ENCODE measurements at regions not wholly inside any gene's neighbourhood (a gene's known extent, or its start where the extent isn't known, plus 50 kb on each side); places are given as distances from the start of the nearest gene placed in this dataset.
"Not testable (repeated sequence)": the region's sequence is repeated elsewhere in the genome, so short reads cannot be mapped to it uniquely, and the experiment has no call there.

- peak; percentile 43 to 50 for DNase-seq
Measured at GRCh38 chr21:39020751-39021477, 162.3 kb downstream of the PSMG1 start.

- DNase-seq: no peak
Measured at GRCh38 chr21:39018730-39019129, 164.5 kb downstream of the PSMG1 start.

- peak; percentile 76 to 80 for DNase-seq
Measured at GRCh38 chr21:39016740-39017315, 166.4 kb downstream of the PSMG1 start.

- DNase-seq: peak; percentile 11 to 35
Measured at GRCh38 chr21:39014747-39015146, 168.5 kb downstream of the PSMG1 start.

DNA sequence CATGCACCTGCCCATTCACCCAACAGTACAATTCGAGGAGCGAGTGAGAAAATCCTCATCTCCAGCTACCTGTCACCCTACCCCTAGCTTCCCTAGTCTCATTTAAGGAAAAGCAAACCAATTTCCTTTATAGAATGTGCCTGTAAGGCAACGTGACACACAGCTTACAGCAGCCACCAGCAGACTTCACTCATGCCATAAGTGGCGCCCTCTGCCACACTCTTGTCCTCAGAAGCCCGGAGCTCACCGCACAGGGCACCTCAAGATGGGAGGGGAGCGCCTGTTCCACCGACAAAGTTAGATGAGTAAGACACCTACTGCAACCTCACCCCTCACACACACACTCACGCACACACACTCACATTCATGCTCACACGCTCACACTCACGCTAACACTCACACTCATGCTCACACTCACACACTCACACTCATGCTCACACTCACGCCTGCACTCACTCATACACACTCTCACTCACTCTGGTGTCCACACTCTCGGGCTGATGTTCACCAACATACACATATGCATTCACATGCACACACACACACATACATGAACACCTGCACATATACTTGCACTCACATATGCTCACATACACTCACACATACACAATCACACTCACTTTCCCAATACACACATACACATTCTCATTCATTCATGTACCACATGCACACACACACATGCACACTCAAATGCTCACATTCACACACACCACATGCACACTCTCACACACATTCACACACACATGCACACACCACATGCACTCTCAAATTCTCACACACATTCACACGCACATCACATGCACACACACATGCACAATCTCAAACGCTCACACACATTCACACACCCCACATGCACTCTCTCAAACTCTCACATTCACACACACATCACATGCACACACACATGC is 170.7 kb downstream of the PSMG1 start:
- no peak for DNase-seq

DNA sequence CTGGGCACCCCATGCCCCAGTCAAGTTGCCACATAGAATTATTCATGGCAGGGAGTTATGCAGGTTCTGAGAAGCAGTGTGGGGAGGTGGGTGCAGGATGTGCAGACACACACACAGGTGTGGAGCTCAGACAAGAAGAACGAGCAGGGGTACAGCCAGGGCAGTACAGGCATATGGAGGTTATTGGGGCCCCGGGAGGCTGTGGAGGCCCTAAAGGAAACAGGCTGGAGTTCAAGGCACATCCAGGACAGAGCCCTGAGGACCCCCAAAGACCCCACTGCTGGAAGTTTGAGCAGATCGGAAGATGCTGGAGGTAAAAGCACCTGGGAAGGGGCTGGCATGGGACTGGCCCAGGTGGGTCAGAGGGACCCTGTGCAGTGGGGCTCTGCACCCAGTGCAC is 171.3 kb downstream of the PSMG1 start:
- DNase-seq: no peak

DNA sequence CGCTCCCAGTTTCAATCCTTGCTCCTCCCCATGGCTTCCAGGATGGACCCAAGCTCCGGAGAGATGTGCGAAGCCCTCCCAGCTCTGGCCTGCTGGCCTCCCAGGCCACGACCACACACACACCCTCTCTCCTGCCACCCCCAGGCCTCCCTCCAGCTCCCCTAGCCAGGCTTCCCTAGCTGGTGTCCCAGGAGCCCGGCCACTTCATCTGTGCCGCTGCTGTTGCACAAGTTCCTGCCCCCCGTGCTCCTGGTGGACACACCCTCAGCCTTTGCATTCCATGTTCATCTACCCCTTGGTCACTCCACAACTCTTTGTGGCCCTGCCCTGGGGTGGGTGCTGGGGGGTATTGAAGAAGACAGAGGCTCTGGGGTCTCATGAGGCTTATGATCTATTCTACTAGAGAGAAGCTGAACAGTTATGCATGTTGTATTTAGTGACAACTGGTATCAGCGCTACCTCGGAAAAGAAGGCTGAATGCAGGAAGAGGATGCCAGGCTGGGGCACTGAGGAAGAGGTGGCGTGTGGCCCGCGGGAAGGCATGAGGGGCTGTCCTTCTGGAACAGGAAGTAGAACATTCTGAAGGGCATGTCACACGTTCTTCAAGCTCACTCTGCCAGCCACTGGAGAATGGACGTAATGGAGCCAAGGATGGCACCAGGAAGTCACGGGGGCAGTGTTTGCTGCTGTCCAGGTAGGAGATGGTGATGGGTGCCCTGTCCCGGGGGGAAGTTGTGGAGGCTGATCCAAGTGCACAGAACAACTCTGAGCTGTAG is 172.4 kb downstream of the PSMG1 start:
- DNase-seq: no peak

GRCh38 chr21:39009587-39010225 is 173.5 kb downstream of the PSMG1 start:
- DNase-seq: no peak

DNA sequence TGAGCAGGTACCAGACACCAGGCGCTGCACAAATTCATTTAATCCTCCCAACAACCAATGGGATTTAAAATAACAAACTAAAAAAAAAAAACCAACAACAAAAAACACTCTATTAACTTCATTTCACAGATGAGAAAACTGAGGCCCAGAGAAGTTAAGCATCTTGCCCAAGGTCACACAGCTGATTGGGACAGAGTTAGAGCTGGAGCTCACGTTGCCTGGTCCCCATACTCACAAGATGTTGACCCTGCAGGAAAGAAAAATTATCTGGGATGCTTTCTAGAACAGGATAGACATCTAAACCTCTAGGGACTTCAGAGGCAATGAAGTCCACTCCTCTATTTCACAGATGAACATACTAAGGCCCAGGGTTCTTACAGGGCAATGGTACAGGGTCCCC is 175.3 kb downstream of the PSMG1 start:
- DNase-seq: no peak

DNA sequence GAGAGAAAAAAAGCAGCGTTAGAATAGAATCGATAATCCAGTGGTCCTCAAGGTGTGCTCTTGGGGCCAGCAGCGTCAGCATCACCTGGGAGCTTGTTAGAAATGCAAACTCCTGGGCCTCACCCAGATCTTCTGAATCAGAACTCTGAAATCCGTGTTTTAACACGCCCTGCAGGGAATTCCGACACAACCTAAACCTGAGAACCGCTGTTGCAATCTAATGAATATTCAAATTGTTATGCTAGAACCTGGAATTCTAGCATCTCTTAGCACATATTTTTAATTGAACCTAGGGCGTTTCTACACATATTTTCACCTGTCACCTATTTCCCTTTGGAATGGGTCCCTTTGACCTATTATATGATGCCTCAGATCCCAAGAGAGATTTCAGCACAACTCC is 175.7 kb downstream of the PSMG1 start:
- DNase-seq: no peak

GRCh38 chr21:39006571-39007311 is 176.5 kb downstream of the PSMG1 start:
- DNase-seq: peak; percentile 74

DNA sequence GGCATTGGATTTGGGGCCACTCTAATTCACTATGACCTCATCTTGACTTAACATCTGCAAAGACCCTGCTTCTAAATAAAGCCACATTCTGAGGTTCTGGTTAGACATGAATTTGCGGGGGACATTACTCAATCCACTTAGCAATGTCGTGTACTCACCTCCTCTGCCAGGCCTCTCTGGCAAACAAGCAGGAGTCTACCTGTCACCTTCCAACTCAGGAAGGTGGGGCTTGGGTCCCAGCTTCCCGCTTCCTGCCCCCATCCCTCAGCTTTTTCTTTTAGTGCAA is 177.8 kb downstream of the PSMG1 start:
- no peak for DNase-seq

DNA sequence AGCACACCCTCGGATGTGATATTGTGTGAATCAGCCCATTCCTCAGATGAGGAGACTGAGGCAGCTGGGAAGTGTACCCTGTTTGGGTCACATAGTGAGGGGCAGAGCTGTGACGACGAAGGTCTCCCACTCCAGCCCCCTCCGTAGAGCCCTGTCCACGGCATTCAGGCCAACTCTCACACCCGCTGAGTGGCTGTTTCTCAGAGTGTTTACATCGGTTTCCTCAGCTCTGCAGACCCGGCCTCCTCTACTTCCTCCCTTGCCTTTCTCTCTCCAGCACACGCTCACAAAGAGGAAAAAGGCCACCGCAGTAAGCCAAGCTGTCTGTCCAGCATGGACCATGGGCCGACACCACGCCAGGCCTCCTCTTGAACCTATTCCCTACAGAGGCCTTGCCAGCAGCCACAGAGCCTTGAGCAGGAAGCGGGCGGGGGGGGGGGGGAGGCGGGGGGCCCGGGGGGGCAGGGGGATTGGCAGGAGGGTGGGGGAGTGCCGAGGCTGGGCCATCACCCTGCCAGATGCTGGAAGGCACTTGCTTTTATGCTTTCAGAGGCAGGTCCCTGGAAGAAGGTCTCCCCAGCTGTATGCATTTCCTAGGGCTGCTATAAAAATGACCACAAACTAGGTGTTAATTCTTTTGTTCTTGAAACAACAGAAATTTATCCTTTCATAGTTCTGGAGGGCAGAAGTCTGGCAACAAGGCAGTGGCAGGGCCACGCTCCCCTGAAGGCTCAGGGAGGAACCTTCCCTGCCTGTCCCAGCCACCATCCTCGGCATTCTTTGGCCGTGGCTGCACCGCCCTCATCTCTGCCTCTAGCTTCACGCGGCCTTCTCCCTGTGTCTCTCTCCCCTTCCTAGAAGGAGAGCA is 178.4 kb downstream of the PSMG1 start:
- peak; percentile 89 to 95 for DNase-seq

DNA sequence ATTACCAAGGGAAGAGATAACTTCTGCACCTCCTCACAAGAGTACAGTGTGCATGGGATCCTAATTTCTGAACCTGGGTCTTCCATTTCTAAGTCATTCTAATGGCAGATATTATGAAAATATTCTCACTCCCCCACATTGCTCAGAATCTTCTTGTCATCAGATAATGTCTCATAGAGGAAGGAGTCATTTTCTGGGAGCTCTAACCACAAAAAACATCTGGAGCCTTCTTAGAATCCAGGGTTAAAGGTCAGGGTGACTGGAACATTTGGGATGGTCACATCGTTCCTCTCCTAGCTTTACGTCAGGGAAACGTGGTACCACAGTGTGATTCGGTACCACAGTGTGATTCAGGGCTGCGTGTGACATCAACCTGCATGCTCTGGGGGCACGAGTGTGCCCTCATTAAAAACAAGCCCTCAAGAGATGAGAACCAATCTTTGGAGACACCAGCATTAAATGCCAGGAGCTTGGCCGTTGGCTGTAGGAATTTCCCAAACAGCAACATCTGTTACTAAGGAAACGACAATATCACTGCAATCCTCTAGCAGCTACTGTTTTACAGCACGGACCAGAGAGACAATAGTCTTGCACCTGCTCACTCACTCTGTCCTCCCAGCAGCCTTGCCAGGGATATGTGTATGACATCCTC is 179.1 kb downstream of the PSMG1 start:
- peak in 1 of 2 experiments; percentile 14 for DNase-seq

- DNase-seq: no peak
Measured at GRCh38 chr21:39001341-39001740, 181.9 kb downstream of the PSMG1 start.

DNA sequence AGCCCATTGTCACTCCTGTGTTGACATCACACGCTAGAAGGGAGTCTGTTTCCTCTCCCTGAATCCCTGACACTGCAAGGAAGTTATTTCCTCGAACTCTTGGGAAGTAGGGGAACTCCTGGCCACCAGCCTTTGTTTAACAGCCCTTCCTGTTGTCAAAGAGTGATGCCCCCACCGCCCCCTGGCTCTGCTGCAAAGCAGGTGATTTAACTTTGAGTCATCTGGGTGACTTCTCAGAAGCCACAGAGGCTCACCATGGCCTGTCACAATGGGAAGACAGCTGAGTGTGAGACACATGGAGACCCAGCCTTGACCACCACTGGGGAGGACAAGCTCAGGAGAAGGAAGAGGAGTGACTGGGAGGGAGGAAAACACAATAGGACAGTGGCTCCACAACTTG is 182.8 kb downstream of the PSMG1 start:
- no peak for DNase-seq

- DNase-seq: no peak
Measured at GRCh38 chr21:38999161-38999560, 184.1 kb downstream of the PSMG1 start.

- DNase-seq: not testable (repeated sequence)
Measured at GRCh38 chr21:38998281-38998680, 185.0 kb downstream of the PSMG1 start.

DNA sequence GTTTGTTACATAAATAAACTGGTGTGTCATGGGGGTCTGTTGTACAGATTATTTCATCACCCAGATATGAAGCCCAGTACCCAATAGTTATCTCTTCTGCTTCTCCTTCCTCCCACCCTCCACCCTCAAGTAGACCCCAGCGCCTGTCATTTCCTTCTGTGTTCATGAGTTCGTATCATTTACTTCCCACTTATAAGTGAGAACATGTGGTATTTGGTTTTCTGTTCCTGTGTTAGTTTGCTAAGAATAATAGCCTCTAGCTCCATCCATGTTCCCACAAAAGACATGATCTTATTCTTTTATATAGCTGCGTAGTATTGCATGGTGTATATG is 185.4 kb downstream of the PSMG1 start:
- peak in 1 of 2 experiments; percentile 21 for DNase-seq

GRCh38 chr21:38997051-38997842 is 186.0 kb downstream of the PSMG1 start:
- DNase-seq: no peak

Measured in Kasumi-1 (cell line).